CD14-positive monocyte (primary cell): ENCODE measurements at regions not wholly inside any gene's neighbourhood (a gene's known extent, or its start where the extent isn't known, plus 50 kb on each side); places are given as distances from the start of the nearest gene placed in this dataset.

Source experiments
- DNase-seq, 3 donors: peaks; one replicate each; pipeline ENCODE4 v3.0.0-alpha.2; 2011 to 2022
- H2AFZ ChIP-seq: 2 replicates; pipeline ENCODE4 v1.6.0; 2012; ENCODE audit warnings: mild to moderate bottlenecking, low read depth, low read length, inconsistent platforms; ENCODE audit not compliant: insufficient read depth, poor library complexity, severe bottlenecking
- H3K27ac ChIP-seq, 2 donors: 1 replicate in 1 of 2; 2 replicates in 1 of 2; pipeline ENCODE4 v1.5.1; 2012 to 2013; ENCODE audit warnings: low read length in 2 of 2, control low read depth in 1 of 2, inconsistent platforms in 1 of 2, low read depth in 1 of 2, mild to moderate bottlenecking in 1 of 2
- H3K27me3 ChIP-seq, 2 donors: one replicate each; pipeline versions ENCODE4 v1.6.0 to v1.6.1; 2011 to 2013; ENCODE audit warnings: low read length in 2 of 2; ENCODE audit not compliant: control insufficient read depth in 2 of 2, insufficient read depth in 2 of 2
- H3K36me3 ChIP-seq, 2 donors: replicated peaks in 1 of 2; 1 replicate in 1 of 2; 2 replicates in 1 of 2; pipeline versions ENCODE4 v1.5.1 to v1.6.1; 2012 to 2013; ENCODE audit warnings: low read length in 2 of 2, control low read depth in 1 of 2, inconsistent platforms in 1 of 2, mild to moderate bottlenecking in 1 of 2; ENCODE audit not compliant: insufficient read depth in 2 of 2, control insufficient read depth in 1 of 2
- H3K4me1 ChIP-seq, 2 donors: 1 replicate in 1 of 2; 2 replicates in 1 of 2; pipeline versions ENCODE4 v1.5.1 to v1.6.1; 2012 to 2013; ENCODE audit warnings: low read length in 2 of 2, control low read depth in 1 of 2, inconsistent platforms in 1 of 2, mild to moderate bottlenecking in 1 of 2, moderate library complexity in 1 of 2; ENCODE audit not compliant: insufficient read depth in 2 of 2, control insufficient read depth in 1 of 2
- H3K4me2 ChIP-seq: replicated peaks from 2 replicates; pipeline ENCODE3; 2012; ENCODE audit warnings: low read length, moderate library complexity, mild to moderate bottlenecking; ENCODE audit not compliant: poor library complexity, severe bottlenecking; ENCODE audit errors: extremely low read depth
- H3K4me3 ChIP-seq, 3 experiments: fragments of 200-600 bp in 1 of 3; sonication (generic) in 1 of 3; replicated peaks in 1 of 3; 1 replicate in 2 of 3; 2 replicates in 1 of 3; pipeline ENCODE4 v1.5.1; 2011 to 2013; ENCODE audit warnings: low read length in 3 of 3, mild to moderate bottlenecking in 3 of 3, control low read depth in 2 of 3, low read depth in 2 of 3, inconsistent platforms in 1 of 3, moderate library complexity in 1 of 3
- H3K79me2 ChIP-seq: 2 replicates; pipeline ENCODE4 v1.6.0; 2012; ENCODE audit warnings: mild to moderate bottlenecking, control low read depth, inconsistent platforms, low read length, moderate library complexity; ENCODE audit not compliant: insufficient read depth
- H3K9ac ChIP-seq: 2 replicates; pipeline ENCODE4 v1.6.0; 2017; ENCODE audit warnings: low read length, mild to moderate bottlenecking; ENCODE audit not compliant: insufficient read depth, poor library complexity, severe bottlenecking
- H3K9me3 ChIP-seq, 2 donors: replicated peaks in 1 of 2; 1 replicate in 1 of 2; 2 replicates in 1 of 2; pipeline versions ENCODE4 v1.5.1 to v1.6.1; 2012 to 2013; ENCODE audit warnings: low read length in 2 of 2, control low read depth in 1 of 2; ENCODE audit not compliant: control insufficient read depth in 1 of 2, insufficient read depth in 1 of 2
- H4K20me1 ChIP-seq: 2 replicates; pipeline ENCODE4 v1.6.0; 2012; ENCODE audit warnings: mild to moderate bottlenecking, low read length, control low read depth, moderate library complexity; ENCODE audit not compliant: insufficient read depth
- H3K27ac Mint-ChIP-seq, 7 donors: one replicate each; pipeline ENCODE4 v1.8.0; 2020; ENCODE audit warnings: mild to moderate bottlenecking in 7 of 7, mixed read lengths in 7 of 7, moderate library complexity in 6 of 7, inconsistent platforms in 2 of 7
- H3K27me3 Mint-ChIP-seq, 3 donors: one replicate each; pipeline ENCODE4 v1.8.0; 2021 to 2022; ENCODE audit warnings: low read depth in 3 of 3, mild to moderate bottlenecking in 3 of 3, mixed read lengths in 3 of 3, moderate library complexity in 3 of 3, inconsistent platforms in 1 of 3
- H3K36me3 Mint-ChIP-seq, 2 donors: one replicate each; pipeline ENCODE4 v1.8.0; 2020; ENCODE audit warnings: mixed read lengths in 2 of 2, inconsistent platforms in 1 of 2, mild to moderate bottlenecking in 1 of 2
- H3K4me1 Mint-ChIP-seq: one replicate; pipeline ENCODE4 v1.8.0; 2020; ENCODE audit warnings: mild to moderate bottlenecking, mixed read lengths
- H3K4me3 Mint-ChIP-seq, 2 donors: one replicate each; pipeline ENCODE4 v1.8.0; 2020; ENCODE audit warnings: mild to moderate bottlenecking in 2 of 2, mixed read lengths in 2 of 2, moderate library complexity in 1 of 2
- H3K9me3 Mint-ChIP-seq, 7 donors: one replicate each; pipeline ENCODE4 v1.8.0; 2020 to 2022; ENCODE audit warnings: mixed read lengths in 7 of 7, mild to moderate bottlenecking in 6 of 7, moderate library complexity in 6 of 7, inconsistent platforms in 2 of 7
- WGBS: methylation state at CpG from one replicate; pipeline ENCODE4 v1.1.5; 2013; ENCODE audit warnings: missing lambda C conversion rate; ENCODE audit not compliant: insufficient coverage; 5-methylcytosine and 5-hydroxymethylcytosine counted together
- intact Hi-C, 2 donors: fragments of 100-400 bp; cut with micrococcal nuclease; formaldehyde crosslinking; loops; one replicate each; pipeline versions ENCODE4 v1.15.0 to v1.15.1; 2023
- TF ChIP-seq, protein P1 (sequence below): fragments of 200-600 bp; IDR thresholded peaks from one replicate; pipeline ENCODE4 v1.8.0; 2022; ENCODE audit warnings: antibody characterized with exemption, mild to moderate bottlenecking

DNA sequence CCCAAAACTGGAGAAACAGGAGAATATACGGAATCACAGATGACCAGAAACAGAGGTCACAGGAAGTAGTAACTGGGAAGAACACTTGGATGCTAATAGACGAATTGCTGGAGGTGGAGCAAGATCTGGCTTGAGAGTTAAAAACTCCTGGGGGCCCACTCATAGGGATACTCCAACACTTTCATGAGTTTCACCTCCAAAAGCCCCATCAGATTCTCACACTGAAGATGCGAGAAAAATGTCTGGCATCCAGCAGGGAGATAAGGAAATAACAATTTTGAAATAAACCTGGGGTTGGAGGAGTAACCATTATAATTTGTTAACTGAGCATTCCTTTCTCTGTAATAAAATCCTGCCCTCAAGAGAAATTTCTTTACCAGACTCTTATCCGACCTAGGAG is 154.0 kb downstream of the ANXA2 start:
- Histone ChIP-seq H3K4me3 (no peak overlapping the region), H2AFZ (no peak overlapping the region), H3K27me3 (no peaks in the 10 kb centered on the region), H3K4me1 (no peaks in the 10 kb centered on the region), H3K79me2 (no peaks in the 10 kb centered on the region), H4K20me1 (no peaks in the 10 kb centered on the region), H3K27ac (no peak overlapping the region), H3K9me3 (no peaks in the 10 kb centered on the region), H3K9ac (no peak overlapping the region), H3K4me2 (no peak overlapping the region), H3K36me3 (no peaks in the 10 kb centered on the region)
- 100% methylated on average over 1 of the region's 4 CpGs for WGBS
- no peak overlapping the region for H3K27ac Mint-ChIP-seq
- H3K27me3 Mint-ChIP-seq, result peaks cover 0 to 5% (median 5%) of the 10 kb centered on the region in 3 donors
- H3K4me1 Mint-ChIP-seq, result no peaks in the 10 kb centered on the region
- intact Hi-C loops, result no loop called here
- no peak for DNase-seq
- H3K36me3 Mint-ChIP-seq, result no peaks in the 10 kb centered on the region
- H3K4me3 Mint-ChIP-seq, result no peak overlapping the region
- peaks cover 0 to 10% (median 3%) of the 10 kb centered on the region in 7 donors for H3K9me3 Mint-ChIP-seq
- TF ChIP-seq, protein P1, sequence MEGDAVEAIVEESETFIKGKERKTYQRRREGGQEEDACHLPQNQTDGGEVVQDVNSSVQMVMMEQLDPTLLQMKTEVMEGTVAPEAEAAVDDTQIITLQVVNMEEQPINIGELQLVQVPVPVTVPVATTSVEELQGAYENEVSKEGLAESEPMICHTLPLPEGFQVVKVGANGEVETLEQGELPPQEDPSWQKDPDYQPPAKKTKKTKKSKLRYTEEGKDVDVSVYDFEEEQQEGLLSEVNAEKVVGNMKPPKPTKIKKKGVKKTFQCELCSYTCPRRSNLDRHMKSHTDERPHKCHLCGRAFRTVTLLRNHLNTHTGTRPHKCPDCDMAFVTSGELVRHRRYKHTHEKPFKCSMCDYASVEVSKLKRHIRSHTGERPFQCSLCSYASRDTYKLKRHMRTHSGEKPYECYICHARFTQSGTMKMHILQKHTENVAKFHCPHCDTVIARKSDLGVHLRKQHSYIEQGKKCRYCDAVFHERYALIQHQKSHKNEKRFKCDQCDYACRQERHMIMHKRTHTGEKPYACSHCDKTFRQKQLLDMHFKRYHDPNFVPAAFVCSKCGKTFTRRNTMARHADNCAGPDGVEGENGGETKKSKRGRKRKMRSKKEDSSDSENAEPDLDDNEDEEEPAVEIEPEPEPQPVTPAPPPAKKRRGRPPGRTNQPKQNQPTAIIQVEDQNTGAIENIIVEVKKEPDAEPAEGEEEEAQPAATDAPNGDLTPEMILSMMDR, result no peak

DNA sequence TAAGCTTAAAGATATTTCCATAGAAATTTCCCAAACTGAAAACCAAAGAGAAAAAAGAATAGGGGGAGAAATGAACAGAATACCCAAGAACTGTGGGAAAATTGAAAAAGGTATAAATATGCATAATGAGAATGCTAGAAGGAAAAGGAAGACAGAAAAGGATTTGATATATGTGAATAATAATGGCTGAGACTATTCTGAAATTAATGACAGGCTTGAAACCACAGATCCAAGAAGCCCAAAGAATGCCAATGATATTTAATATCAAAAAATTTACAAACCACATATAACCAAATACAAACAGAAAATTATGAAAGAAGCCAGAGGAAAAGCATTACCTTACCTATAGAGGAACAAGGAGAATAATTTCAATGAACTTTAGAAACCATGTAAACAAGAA is 153.0 kb downstream of the ANXA2 start:
- Mint-ChIP-seq H3K4me3 (no peak overlapping the region), H3K36me3 (no peaks in the 10 kb centered on the region), H3K27me3 (peaks cover 0 to 4% (median 4%) of the 10 kb centered on the region in 3 donors), H3K4me1 (no peaks in the 10 kb centered on the region), H3K27ac (no peak overlapping the region), H3K9me3 (peaks cover 0 to 10% (median 3%) of the 10 kb centered on the region in 7 donors)
- Histone ChIP-seq H3K4me1 (no peaks in the 10 kb centered on the region), H3K9ac (no peak overlapping the region), H4K20me1 (no peaks in the 10 kb centered on the region), H3K79me2 (no peaks in the 10 kb centered on the region), H3K27me3 (no peaks in the 10 kb centered on the region), H3K36me3 (no peaks in the 10 kb centered on the region), H3K27ac (no peak overlapping the region), H3K9me3 (no peaks in the 10 kb centered on the region), H3K4me3 (no peak overlapping the region), H2AFZ (no peak overlapping the region), H3K4me2 (no peak overlapping the region)
- TF ChIP-seq, protein P1, result no peak
- no peak for DNase-seq
- intact Hi-C loops, result no loop called here
